ENCODE measurements at regions not wholly inside any gene's neighbourhood (a gene's known extent, or its start where the extent isn't known, plus 50 kb on each side); places are given as distances from the start of the nearest gene placed in this dataset.
A peak's percentile ranks its signal among the peaks of the same experiment; 100 is the strongest.

DNA sequence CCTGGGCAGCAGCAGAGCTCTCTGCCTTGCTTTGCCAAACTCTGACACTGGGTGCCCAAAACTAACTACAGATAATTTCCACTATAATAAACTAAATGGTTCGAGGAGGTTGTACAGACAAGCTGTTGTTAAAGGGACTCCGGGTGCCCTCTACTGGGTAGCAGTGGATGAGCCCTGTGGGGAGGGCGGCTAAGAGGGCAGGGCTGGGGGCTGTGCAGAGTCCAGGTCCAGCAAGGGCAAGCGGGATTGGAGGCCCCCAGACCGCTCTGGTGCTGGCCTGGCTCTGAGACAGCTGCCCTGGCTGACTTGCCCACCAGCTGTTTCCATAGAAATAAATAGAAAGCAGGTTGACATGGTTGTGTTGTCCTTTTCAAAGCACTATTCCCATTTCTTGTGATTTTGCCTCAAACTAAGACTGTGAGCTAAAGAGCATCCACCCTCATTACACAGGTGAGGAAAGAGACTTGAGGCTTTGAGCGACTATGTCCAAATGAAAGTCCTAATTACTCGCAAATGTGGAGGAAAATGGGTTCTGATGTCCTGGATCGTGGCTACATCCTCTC lies 167.6 kb upstream of the CST7 start:
- DNase-seq (ENCODE audit: low spot score, unreplicated experiment): no peak
- H3K27ac Mint-ChIP-seq: no peak overlapping the region
- no peaks in the 10 kb centered on the region for H3K36me3 Mint-ChIP-seq (ENCODE audit: insufficient read depth)
- H3K27me3 Mint-ChIP-seq: peaks cover 6% of the 10 kb centered on the region
- H3K4me3 Mint-ChIP-seq (ENCODE audit: low read depth): no peak overlapping the region
- no peaks in the 10 kb centered on the region for H3K9me3 Mint-ChIP-seq (ENCODE audit: low read depth)
- H3K4me1 Mint-ChIP-seq (ENCODE audit: low read depth): no peaks in the 10 kb centered on the region
- TF ChIP-seq, protein P1, sequence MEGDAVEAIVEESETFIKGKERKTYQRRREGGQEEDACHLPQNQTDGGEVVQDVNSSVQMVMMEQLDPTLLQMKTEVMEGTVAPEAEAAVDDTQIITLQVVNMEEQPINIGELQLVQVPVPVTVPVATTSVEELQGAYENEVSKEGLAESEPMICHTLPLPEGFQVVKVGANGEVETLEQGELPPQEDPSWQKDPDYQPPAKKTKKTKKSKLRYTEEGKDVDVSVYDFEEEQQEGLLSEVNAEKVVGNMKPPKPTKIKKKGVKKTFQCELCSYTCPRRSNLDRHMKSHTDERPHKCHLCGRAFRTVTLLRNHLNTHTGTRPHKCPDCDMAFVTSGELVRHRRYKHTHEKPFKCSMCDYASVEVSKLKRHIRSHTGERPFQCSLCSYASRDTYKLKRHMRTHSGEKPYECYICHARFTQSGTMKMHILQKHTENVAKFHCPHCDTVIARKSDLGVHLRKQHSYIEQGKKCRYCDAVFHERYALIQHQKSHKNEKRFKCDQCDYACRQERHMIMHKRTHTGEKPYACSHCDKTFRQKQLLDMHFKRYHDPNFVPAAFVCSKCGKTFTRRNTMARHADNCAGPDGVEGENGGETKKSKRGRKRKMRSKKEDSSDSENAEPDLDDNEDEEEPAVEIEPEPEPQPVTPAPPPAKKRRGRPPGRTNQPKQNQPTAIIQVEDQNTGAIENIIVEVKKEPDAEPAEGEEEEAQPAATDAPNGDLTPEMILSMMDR (IDR thresholded peaks at IDR 0.05; ENCODE audit: unreplicated experiment): peak; percentile 52

GRCh38 chr20:24782301-24782700 lies 166.8 kb upstream of the CST7 start:
- Mint-ChIP-seq H3K4me1 (ENCODE audit: low read depth) (no peaks in the 10 kb centered on the region), H3K27me3 (peaks cover 6% of the 10 kb centered on the region), H3K4me3 (ENCODE audit: low read depth) (no peak overlapping the region), H3K36me3 (ENCODE audit: insufficient read depth) (no peaks in the 10 kb centered on the region), H3K27ac (no peak overlapping the region), H3K9me3 (ENCODE audit: low read depth) (no peaks in the 10 kb centered on the region)
- DNase-seq (ENCODE audit: low spot score, unreplicated experiment): no peak
- TF ChIP-seq, protein P1 (IDR thresholded peaks at IDR 0.05; ENCODE audit: unreplicated experiment): no peak

- no peak overlapping the region for H3K27ac Mint-ChIP-seq
- peaks cover 2% of the 10 kb centered on the region for H3K27me3 Mint-ChIP-seq
- H3K4me1 Mint-ChIP-seq (ENCODE audit: low read depth): no peaks in the 10 kb centered on the region
- H3K4me3 Mint-ChIP-seq (ENCODE audit: low read depth): no peak overlapping the region
- H3K36me3 Mint-ChIP-seq (ENCODE audit: insufficient read depth): no peaks in the 10 kb centered on the region
- no peak for DNase-seq (ENCODE audit: low spot score, unreplicated experiment)
- TF ChIP-seq, protein P1 (IDR thresholded peaks at IDR 0.05; ENCODE audit: unreplicated experiment): peak; percentile 29
- H3K9me3 Mint-ChIP-seq (ENCODE audit: low read depth): no peaks in the 10 kb centered on the region
Observed at GRCh38 chr20:24782801-24783630, 166.1 kb upstream of the CST7 start.

GRCh38 chr20:24783631-24784492 lies 165.2 kb upstream of the CST7 start:
- Mint-ChIP-seq H3K9me3 (ENCODE audit: low read depth) (no peaks in the 10 kb centered on the region), H3K36me3 (ENCODE audit: insufficient read depth) (no peaks in the 10 kb centered on the region), H3K27me3 (peaks cover 2% of the 10 kb centered on the region), H3K27ac (no peak overlapping the region), H3K4me1 (ENCODE audit: low read depth) (no peaks in the 10 kb centered on the region), H3K4me3 (ENCODE audit: low read depth) (no peak overlapping the region)
- TF ChIP-seq, protein P1 (IDR thresholded peaks at IDR 0.05; ENCODE audit: unreplicated experiment): peak; percentile 43
- no peak for DNase-seq (ENCODE audit: low spot score, unreplicated experiment)

- no peak overlapping the region for H3K4me3 Mint-ChIP-seq (ENCODE audit: low read depth)
- no peak overlapping the region for H3K27ac Mint-ChIP-seq
- TF ChIP-seq, protein P1 (IDR thresholded peaks at IDR 0.05; ENCODE audit: unreplicated experiment): no peak
- H3K9me3 Mint-ChIP-seq (ENCODE audit: low read depth): no peaks in the 10 kb centered on the region
- H3K27me3 Mint-ChIP-seq: peaks cover 2% of the 10 kb centered on the region
- DNase-seq (ENCODE audit: low spot score, unreplicated experiment): no peak
- no peaks in the 10 kb centered on the region for H3K4me1 Mint-ChIP-seq (ENCODE audit: low read depth)
- H3K36me3 Mint-ChIP-seq (ENCODE audit: insufficient read depth): no peaks in the 10 kb centered on the region
Observed at GRCh38 chr20:24784607-24785006, 164.5 kb upstream of the CST7 start.
